ENCODE measurements at regions not wholly inside any gene's neighbourhood (a gene's known extent, or its start where the extent isn't known, plus 50 kb on each side); places are given as distances from the start of the nearest gene placed in this dataset.
"Not testable (repeated sequence)": the region's sequence is repeated elsewhere in the genome, so short reads cannot be mapped to it uniquely, and the experiment has no call there.

DNA sequence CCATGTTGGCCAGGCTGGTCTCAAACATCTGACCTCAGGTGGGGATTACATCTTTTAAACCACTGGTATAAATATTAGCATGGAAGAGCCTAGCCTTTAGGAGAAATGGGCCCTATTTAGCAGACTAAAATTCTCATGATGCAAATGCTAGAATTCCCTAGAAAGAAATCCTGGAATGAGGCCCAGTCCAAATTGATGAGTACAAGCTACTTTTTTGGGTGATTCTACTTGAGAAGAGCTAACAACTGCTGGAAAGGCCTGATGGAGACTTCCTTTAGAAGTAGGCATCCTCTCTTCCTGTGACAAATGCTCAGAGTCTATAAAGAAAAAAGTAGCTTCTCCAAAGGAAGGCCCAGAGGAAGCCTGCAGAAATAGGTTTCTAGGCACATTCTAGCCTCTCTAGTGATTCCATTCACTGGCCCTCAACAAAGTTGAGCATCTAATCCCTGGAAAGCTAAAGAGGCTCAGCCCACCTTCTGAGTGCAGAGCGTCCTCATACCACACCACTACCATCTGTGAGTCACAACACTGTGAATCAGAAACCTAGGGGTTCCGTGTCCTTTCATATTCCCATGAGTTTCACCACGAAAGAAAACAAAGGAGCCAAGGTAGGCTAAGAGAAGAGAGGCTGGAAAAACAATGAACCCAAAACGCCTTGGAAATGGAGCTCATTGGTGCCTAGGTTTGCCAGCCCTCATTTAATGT, 183.1 kb downstream of the C1D start:
- no peak for DNase-seq

DNA sequence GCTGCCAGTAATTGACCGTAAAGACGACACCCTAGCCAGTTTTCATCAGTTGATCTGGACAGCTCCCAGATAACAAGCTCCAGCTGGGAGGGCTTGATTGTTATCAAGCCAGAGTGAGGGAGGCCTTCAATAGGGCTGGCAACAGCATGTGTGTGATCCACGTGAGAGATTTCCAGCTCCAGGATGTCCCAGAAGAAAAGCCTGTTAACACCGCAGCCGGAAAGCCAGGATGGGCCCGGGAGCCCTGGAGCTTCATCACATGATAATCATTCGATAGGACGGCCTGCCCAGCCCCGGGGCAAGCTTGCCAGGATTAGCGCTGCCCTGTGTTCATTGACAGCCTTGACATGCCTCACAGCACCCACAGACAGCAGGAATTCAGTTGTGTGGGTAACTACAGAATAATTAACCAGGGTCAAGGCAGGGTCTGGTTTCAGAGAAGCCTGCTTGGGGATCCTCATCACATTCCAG, 182.5 kb downstream of the C1D start:
- DNase-seq, result no peak

DNA sequence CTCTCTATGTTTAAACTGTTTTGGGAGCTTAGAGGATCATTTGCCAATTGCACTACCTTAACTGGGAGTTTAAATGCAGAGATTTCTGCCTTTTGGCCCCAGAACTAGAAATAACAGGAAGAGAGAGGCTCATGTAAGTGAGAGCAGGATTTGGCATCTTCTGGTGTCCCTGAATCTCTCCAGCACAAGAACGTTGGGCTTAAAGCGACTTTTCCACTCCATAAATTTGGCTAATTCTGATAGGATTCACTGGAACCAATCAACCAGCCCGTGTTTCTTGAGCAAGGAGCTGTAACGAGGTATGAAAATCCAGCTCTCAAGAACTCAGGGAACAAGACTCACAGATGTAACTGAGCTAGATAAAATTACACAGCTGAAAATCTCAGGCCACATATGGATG, 181.0 kb downstream of the C1D start:
- DNase-seq, result no peak

DNA sequence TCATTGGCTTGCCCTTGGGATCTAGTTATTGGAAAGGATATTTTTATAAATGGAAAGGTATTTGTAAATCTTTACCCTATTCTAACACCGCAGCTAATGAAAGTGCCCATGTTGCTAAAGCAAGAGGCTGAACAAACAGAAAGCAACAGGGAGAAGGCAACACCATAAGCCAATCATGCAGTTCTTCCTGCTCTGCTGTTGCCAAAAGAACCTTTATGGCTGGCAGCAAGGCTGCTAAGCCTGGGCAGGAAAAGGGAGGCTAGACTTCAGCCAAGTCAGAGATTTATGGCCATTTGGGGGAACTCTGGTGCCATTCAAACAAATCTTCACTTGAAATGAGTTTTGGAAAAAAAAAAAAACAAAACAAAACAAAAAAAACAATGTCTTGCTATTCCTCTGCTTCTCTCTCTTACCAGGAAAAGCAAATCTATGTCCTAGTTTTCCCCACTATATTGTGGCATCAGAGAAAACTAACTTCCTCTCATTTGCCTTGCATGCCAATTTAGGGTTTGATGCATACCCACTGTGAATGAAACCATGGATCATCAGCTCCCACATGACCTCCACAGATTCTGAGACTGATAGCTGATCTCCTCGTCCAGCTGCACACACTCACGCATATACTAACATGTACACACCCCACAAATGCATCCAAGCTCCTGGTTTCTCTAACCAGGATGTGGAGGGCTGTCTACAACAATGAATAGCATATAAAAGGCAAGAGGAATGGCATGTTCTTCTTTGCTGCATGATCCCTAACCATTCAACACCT, 179.3 kb downstream of the C1D start:
- DNase-seq, result no peak

DNA sequence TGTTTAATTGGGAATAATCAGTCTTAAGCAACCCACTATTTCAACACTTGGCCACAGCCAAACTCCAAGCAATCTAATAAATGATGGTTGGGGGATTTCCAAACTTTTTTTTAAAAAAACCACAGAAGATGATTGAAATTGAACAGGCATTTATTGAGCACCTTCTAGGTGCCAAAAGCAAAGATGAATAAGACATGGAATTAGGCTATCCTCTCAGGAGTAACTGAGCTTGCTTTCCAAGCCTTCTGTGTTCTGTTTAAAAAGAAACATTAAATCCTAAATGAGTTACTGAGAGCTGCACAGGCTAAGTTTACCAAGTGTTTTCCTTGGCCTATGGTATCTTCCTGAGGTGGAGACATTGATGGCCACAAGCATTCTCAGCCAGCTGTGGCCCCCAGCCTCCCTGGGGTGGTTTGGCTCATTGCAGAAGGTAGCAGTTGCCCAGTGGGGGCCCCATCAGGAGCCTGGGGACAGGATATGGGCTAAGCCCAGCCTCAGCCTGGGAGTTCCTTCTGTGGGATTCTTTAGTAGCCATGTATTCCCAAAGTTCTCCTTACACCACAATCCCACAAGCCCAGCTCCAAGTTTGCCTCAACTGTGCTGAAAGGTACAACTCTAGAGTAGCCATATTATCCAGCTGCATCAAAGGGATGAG, 174.3 kb downstream of the C1D start:
- no peak for DNase-seq

DNA sequence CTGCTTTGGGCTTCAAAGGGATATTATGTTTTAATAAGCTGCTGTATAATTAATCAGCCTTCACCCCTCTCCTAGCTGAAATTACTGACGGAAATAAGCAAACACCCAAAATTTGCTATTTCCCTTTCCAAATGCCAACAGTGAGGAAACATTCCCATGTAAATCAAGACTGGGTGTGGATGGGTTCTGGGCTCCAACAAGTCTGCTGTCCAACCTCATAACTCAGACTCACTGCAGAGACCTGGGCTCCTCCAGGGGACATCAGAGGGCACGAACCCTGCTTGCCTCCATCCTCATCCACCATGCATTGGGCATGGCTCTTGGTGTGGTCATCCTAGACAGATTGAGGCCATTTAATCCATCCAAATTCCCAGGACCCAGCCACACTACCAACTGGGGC, 173.7 kb downstream of the C1D start:
- DNase-seq, result no peak

DNA sequence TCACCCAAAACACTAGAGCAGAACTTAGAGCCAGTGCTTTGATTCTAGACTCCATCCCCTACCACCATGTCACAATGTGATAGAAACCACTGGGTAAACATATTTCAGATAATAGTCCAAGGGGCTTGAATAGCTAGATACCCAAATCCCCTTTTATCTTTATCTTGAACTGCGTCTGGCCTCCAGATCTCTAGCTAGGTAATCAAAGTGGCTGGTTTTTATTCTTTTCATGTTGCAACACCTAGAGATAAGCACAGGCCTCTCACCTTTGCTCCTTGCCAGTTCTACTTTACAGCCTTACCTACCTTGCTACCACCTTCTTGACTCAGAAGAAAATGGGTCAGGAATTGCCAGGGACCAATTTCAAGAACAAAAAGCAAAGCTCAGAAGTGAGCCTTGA, 171.2 kb downstream of the C1D start:
- no peak for DNase-seq

DNA sequence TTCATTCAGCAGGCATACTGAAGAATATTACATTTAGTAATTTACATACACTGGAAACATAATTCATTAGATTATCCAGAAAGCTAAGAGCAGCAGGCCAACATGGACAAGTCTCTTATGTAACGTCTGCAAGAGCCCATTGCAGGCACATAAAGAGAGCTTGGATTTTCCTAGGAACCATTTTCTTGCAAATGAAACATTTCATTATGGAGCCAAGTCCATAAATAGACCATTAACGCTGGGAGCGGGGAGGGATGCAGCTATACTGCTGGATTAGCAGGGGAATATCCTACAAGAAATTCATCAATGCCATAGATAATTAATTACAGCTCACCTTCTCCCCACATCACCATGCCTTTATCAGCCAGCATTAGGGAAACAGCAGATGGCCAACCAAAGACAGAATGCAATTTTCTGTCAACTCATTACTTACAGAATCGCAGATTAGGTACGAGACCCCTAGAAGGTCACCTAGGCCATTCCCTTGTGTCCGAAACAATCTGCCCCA, 170.4 kb downstream of the C1D start:
- no peak for DNase-seq

DNA sequence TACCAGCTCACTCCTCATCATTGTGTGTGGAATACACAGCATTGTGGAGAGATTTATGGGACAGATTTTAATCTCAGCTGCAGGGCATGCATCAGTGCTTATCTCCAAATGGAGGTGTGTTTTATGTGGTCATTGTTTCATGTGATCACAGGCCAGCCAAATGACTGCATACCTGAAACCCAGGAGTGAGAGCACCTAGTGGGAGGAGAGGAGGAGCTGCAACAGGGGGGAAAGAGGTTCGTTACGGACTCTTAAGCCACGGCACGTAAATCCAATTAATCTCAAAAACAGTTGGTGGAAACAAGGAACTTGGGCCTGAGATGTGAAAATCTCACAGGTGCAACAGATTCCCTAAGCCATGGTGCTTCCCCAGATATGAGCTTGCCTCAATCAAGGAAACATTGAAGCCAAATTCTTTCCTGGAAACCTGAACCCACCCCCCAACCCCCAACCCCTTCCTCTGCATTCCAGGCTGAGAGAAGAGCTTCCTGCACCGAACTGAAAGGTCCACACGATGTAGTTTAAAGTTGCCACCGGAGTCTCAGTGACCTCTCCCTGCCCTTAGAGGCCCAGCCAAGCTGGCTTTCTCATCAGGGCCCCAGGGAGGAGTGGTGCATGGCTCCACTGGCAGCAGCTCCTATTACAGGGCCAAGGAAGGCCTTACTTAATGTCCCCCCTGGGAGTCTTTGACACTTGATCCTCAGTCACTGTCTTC, 167.4 kb downstream of the C1D start:
- DNase-seq, result no peak

DNA sequence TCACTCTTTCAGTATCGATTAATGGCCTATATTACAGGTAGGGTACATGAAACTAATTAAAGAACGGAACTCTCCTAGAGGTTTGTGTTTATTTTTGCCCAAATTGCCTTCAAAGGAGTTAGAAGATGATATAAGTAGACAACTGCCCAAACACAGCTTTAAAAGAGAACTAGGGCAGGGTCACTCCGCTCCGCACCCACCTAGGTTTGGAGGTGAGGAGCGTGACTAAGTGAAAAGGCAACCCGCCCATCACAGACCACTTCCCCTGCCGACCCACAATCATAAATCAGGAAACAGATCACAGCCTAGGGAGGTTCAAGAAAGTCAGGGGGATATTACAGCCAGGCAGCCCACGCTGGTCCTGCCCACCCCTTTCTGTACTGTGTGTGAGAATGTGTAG, 166.7 kb downstream of the C1D start:
- no peak for DNase-seq

DNA sequence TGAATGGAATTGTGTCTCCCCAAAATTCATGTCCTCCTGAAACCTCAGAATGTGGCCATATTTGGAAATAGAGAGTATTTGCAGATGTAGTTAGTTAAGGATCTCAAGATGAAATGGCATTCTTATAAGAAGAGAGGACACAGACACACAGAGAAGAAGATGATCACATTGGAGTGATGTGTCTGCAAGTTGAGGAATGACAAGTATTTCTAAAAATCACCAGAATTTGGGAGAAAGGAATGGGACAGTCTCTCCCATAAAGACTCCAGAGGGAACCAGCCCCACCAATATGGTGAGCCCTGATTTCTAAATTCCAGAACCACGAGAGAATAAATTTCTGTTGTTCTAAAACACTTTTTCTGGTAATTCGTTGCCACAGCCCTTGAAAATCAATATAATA, 166.3 kb downstream of the C1D start:
- no peak for DNase-seq

DNA sequence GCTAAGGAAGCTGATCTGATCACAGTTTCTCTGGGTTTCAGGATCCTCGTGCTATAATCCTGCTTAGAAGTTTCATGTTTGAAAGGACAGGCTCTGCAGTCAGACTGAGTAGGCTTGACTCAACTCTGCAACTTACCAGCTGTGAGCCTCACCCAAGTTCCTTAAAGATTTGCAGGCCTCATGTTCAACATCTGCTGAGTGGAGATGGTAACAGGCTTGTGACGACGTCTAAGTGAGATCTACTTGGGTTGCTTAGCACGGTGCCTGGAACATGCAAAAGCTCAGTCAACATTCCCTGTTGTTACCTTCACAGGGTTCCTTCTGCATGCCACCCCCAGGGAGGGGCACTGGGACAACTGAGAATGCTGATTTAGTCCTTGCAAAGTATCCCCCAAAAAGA, 164.2 kb downstream of the C1D start:
- no peak for DNase-seq

DNA sequence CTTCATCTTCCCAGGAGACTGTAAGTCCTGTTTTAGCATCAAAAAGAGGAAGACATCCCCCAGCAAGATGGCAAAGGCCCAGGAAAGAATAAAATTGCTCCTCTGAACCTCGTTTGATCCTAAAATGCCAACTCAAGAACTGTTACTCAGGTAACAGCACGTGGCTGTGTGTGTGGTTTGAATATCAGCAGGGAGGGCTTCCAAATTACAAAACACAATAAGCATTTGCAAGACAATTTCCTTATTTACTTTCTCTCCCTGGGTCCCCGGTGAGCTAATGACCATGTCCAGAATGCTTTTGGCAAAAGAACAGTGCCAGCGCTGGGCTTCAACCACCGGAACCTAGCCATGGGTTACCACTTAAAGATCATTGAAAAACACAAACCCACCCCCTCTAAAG, 163.6 kb downstream of the C1D start:
- no peak for DNase-seq

DNA sequence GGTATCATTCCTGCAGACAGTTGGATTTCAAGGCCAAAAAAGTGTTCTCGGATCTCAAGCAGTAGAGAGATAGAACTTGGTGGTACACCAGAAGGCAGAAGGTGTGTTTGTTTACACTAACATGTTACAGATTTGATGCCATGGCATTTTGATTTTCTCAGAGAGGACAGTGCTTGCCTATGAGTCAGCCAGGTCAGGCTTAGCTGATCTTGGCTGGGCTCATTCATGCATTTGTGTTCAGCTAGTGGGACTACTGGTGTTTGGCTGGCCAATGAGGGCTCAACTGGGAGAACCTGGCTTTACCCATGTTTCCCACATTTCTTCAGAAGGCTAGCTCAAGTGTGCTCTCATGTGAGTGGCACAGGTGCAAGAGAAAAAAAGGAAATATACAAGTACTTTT, 162.0 kb downstream of the C1D start:
- no peak for DNase-seq

DNA sequence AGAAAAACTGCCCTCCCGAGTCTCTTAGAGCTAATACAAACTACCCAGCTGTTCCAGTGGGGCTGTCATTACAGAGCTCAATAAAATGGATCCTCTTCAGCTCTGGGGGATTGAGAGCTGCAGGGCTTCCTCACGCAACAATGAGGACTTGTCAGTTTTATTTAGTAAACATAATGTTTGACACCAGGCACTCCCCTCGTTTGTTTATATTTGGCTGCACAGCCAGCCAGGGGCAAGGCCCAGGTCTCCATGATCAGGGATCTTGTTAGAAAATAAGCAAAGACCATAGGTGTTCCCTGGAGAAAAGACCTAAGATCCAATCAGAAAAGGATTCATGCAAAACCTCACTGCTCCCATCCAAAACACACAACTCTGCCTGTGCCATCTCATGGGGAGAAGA, 158.2 kb downstream of the C1D start:
- DNase-seq, result no peak

DNA sequence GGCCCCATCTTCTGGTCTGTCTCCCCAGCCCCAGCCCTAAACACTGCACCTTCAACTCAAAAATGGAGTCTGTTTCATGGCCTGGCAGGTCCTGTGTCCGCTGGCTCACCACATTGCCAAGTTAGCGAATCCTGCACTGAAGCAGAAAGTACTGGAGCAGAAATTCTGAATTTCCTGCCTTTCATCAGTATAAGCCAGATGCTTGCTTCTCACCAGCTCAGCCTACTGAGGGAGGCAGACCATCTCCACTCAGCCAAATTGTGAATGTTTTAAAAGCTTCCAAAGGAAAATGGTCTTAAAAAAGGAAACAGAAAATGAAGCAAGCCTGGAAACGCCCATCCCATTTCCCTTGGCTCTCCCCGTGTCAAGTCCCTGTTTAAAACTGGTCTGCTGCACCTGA, 157.8 kb downstream of the C1D start:
- DNase-seq, result no peak

DNA sequence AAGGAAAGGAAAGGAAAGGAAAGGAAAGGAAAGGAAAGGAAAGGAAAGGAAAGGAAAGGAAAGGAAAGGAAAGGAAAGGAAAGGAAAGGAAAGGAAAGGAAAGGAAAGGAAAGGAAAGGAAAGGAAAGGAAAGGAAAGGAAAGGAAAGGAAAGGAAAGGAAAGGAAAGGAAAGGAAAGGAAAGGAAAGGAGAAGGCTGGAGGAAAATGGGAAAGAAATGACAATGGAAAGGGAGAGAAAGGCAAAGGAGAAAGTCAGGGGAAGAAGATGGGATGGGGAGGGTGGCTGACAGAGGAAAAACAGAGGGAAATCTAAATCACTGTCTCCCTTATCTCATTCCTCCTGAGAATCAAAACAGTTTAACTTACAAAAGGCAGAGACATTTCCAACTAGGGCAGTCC, 156.3 kb downstream of the C1D start:
- not testable (repeated sequence) for DNase-seq

DNA sequence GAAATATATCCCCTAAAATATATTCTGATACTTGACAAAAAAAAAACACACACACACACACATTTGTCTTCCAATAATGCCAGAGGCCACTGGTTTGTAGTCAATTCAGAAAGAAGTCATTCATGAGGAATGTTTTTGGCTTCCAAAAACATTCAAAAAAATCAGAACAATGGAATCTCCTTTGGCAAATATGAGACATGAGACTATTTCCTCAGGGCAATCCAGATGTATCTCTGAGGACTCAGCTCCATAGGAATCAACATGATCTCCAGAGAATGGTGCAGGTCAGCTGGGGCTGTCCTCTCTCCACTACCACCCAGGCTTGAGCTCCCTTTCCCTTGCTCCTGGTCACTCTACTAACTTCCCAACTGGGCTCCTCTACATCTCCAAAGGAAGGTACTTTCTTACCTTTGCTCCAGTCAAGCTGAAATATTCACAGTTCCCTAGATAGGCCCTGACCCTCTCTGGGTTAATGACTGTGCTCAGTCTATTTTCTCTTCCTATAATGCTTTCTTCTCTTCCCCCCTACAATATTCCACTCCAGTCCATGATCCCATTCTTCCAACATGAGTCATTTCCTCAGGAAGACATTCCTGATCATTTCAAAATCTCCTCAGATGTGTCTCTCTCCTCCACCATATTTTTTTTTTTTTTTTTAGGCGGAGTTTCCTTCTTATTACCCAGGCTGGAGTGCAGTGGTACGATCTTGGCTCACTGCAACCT, 145.3 kb downstream of the C1D start:
- DNase-seq, result peak; percentile 59

DNA sequence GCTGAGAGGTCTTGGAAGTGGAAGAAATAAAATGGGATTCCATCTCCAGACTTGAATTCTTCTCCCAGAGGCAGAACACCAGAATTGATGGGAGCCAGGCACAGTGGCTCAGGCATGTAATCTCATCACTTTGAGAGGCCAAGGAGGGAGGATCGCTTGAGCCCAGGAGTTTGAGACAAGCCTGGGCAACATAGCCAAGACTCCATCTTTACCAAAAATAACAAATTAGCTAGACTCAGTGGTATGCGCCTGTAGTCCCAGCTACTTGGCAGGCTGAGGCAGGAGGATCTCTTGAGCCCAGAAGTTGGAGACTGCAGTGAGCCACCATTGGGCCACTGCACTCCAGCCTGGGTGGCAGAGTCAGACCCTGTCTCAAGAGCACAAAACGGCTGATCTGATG, 144.3 kb downstream of the C1D start:
- no peak for DNase-seq

DNA sequence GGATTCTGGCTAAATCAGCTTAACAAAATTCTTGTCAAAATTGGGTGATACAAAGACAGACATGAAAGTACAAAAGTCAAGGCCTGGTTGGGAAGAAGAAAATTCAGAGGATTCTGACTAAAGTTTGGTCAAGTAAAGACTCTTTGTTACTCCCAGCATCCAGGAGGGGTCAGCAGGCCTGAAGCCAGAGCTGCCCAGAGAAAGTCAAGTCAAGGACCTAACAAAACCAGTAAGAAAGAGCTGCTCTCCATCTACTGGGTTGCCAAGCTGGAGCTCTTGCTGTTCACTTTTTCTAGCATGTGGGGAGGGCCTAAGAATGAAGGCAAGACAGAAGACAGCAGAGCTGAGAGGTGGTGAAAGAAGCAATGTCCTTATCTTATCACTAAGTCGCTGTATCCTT, 143.3 kb downstream of the C1D start:
- no peak for DNase-seq

DNA sequence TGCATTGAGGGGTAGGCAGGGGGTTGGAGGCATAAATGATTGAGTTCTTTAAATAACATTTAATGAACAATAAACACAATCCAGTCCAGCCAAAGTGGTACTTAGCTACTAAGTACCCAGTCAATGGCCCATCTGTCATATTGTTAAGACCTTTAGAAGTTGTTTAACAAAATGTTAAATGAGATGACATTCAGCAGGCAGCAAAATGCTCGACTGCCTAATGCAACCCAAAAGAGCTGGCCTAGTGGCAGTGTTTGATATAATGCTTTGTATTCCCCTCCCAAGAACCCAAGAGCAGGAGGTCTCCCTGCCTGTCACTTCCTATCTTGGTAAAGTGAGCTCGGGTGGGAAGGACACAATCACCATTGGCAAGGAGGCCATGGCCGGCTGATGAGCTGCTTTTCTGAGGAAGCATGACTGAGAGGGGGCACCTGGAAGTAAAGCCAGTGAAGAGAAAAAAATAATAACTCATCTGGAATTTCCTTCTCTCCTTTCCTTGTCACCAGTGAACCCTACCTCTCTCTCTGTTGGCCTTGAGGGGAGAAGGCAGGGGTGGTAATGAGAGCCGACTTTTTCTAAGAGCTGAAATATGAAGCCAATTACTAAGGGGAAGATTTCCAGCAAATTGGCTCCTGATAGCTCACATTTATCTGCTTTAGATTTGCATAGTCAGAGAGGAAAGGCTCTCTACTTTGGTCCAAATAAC, 140.6 kb downstream of the C1D start:
- DNase-seq, result no peak

DNA sequence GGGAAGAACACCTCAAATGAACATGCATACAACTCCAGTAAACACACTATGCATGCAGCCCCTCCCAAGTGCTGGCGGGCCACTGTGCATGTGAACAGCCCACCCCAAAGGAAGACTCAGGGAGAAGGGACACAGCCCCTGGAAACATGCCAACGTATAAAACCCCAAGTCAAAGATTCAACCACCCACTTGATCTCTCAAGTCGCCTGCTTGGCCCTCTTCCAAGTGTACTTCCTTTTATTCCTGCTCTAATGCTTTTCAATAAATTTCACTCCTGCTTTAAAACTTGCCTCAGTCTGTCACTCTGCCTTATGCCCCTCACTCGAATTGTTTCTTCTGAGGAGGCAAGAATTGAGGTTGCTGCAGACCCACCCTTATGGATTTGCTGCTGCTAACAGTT, 139.1 kb downstream of the C1D start:
- no peak for DNase-seq

Measured in T1000 (cell line).